Epithelial cell of esophagus (primary cell): ENCODE measurements at regions not wholly inside any gene's neighbourhood (a gene's known extent, or its start where the extent isn't known, plus 50 kb on each side); places are given as distances from the start of the nearest gene placed in this dataset.
A peak's percentile ranks its signal among the peaks of the same experiment; 100 is the strongest.
"Not testable (repeated sequence)": the region's sequence is repeated elsewhere in the genome, so short reads cannot be mapped to it uniquely, and the experiment has no call there.

Experiments used
- DNase-seq: peaks from one replicate; pipeline ENCODE4 v3.0.0; 2010; ENCODE audit warnings: low read depth
- H3K4me3 ChIP-seq: 2 replicates; pipeline ENCODE4 v1.5.1; 2011; ENCODE audit warnings: mild to moderate bottlenecking, low read length, control low read depth
- TF ChIP-seq, protein P1 (sequence below): IDR thresholded peaks from 2 replicates; pipeline ENCODE4 v1.5.1; 2011; ENCODE audit warnings: low read depth, mild to moderate bottlenecking, low read length, control low read depth, inconsistent platforms; ENCODE audit not compliant: insufficient read depth; ENCODE audit errors: missing control alignments

DNA sequence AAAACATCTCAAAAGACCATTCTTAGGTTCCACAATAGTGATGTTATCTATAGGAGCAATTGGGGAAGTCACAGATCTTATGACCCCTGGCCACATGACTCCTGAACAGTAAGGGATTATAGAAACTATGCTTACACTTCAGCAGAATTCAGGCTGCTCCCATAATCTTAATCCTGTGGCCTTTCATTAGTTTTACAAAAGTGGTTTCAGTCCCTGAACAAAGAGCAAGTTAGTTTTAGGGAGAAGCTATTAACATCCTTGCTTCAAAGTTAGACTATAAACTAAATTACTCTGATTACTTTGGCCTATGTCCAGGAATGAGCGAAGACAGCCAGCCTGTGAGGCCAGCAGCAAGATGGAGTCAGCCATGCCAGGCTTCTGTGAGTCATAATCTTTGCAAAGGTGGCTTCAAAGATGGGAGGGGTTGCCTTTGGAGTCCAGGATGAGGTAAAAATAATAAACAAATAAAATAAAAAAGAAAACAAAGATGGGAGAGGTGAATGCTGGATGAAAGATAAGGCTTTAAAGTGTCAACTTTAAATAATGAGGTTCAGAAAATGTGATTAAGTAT lies 168.7 kb upstream of the NDUFV2 start:
- TF ChIP-seq, protein P1, sequence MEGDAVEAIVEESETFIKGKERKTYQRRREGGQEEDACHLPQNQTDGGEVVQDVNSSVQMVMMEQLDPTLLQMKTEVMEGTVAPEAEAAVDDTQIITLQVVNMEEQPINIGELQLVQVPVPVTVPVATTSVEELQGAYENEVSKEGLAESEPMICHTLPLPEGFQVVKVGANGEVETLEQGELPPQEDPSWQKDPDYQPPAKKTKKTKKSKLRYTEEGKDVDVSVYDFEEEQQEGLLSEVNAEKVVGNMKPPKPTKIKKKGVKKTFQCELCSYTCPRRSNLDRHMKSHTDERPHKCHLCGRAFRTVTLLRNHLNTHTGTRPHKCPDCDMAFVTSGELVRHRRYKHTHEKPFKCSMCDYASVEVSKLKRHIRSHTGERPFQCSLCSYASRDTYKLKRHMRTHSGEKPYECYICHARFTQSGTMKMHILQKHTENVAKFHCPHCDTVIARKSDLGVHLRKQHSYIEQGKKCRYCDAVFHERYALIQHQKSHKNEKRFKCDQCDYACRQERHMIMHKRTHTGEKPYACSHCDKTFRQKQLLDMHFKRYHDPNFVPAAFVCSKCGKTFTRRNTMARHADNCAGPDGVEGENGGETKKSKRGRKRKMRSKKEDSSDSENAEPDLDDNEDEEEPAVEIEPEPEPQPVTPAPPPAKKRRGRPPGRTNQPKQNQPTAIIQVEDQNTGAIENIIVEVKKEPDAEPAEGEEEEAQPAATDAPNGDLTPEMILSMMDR = no peak
- no peak overlapping the region for H3K4me3 ChIP-seq
- no peak for DNase-seq

DNA sequence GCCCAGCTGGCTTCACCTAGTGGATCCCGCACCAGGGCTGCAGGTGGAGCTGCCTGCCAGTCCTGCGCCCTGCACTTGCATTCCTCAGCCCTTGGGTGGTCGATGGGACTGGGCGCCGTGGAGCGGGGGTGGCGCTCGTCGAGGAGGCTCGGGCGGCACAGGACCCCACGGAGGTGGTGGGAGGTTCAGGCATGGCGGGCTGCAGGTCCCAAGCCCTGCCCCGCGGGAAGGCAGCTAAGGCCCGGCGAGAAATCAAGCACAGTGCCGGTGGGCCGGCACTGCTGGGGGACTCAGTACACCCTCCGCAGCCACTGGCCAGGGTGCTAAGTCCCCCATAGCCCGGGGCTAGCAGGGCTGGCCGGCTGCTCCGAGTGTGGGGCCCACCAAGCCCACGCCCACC lies 167.2 kb upstream of the NDUFV2 start:
- not testable (repeated sequence) for DNase-seq, H3K4me3 ChIP-seq

DNA sequence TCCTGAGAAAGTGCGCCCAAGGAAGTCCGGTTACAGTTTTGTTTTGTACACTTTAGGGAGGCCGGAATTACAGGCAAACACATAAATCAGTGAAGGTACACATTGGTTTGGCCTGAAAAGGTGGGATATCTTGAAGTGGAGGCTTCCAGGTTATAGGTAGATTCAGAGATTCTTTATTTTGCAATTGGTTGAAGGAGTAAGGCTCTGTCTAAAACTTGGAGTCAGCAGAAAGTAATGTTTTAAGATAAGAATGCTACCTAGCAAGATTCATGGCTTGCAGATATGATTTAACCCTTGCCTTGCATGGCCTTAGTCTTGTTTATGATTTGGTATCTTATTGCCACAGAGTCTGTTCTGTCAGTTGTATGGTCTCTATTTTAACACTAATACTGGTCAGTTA lies 165.9 kb upstream of the NDUFV2 start:
- no peak overlapping the region for H3K4me3 ChIP-seq
- peak; percentile 19 for DNase-seq
- TF ChIP-seq, protein P1 = no peak

DNA sequence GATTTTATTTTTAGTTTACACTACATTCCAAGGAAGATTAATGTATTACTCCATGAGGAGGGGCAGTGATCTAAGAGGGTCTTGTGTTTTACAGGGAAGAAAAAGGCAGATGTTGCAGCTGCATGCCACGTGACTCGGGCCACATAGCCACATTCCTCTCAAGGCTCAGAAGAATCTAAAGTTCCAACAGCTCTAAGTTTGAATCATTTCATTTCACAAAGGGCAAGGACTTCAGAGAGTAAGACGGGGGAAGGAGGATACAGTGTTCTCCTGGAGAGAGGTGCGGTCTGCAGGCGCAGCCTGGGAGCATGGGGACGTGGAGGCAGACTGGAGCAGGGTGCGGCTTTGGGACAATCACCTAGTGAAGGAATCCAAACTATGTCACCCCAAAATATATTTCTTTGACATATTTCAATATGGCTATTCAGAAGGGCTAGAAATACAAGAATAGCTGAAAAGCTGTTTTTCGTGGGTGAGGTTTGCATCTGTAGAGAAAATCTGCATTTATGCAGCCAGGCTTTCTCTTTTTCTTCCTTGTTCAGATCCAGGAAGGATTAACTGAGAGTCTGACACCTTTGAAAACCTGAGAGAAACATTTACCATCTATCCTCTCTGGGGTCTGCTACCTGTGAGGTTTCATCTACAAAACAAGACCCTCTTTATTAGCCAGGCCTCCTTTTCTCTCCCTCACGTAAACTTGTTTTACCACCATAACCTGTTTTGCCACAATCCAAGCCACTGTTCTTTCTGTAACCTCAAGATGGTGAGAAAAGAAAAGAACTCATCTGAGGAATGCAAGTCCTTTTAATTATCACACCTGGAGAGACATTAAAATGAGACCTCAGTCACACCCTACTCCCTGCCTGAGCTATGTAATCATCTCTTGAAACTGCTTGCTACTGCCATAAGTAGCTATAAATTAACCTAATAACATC lies 165.1 kb upstream of the NDUFV2 start:
- no peak overlapping the region for H3K4me3 ChIP-seq
- TF ChIP-seq, protein P1 = no peak
- DNase-seq = peak; percentile 75

DNA sequence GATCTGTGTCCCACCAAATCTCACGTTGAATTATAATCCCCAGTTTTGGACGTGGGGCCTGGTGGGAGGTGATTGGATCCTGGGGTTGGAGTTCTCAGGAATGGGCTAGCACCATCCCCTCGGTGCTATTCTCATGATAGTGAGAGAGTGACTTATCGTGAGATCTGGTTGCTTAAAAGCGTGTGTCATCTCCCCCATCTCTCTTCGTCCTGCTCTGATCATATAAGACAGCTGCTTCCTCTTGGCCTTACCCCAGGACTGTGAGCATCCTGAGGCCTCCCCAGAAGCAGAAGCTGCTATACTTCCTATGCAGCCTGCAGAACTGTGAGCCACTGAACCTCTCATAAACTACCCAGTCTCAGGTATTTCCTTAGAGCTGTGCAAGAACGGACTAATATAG lies 163.7 kb upstream of the NDUFV2 start:
- TF ChIP-seq, protein P1 = no peak
- H3K4me3 ChIP-seq = no peak overlapping the region
- no peak for DNase-seq

DNA sequence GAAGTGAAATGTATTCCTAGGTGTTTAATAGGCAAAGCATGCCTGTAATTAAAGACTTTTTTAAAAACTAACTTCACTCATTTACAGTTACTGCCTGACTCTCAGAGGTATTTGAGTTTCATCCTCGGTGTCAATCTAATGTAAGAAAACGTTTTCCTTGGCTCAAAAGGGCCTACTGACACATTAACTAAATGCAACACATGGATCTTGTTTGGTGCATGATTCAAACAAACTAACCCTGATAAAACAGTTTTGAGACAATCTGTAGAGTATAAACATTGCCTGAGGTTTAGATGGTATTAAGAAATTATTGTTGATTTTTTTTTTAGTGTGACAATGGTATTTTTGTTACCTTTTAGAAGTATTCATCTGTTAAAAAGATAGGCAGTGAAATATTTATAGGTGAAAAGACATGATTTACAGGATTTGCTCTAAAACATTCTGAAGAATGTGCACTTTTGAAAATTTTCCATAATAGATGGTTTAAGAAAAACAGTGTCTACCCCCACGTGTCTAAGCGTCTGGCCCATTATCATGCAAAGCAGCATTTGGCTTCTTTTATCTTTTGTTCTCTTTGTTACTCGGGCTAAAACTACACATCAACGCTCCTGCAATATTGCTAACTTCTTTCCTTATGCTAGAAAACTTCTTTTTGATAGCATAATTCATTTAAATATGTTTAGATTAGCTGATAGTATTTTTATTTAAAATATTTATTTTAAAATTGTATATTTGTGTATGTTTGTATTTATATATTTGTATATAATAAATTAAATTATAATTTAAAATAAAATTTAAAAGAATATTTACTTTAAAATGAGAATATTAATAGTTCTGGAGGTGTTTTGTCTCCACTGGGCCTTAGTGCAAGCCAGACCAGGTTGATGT lies 160.2 kb upstream of the NDUFV2 start:
- H3K4me3 ChIP-seq = no peak overlapping the region
- no peak for DNase-seq
- TF ChIP-seq, protein P1 = no peak

DNA sequence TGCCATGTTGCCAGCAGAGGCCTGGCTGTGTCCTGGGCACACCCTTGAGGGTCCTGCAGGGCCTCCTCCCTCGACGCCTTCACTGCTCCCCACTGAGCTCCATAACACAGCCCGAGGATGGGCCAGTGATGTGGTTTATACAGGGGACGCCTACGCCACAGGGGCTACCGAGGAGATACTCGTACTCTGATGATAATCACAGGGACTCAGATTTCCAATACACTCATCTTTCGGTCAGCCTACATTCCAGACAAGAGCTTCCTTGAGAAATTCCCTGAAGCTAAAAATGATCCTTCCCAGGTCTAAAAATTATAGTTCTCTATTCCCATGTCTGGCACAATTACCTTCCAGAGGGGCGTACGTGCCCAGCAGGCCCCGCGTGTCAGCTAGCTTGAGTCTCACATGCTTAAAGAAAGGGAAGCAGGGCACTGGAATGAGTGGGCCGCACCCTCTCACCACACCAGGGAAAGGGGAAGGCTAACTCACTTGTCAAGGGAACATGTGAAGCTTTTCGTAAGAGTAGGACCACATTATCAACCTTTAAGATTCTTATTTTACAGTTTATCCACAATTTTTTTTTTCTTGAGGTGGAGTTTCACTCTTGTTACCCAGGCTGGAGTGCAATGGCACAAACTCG lies 159.5 kb upstream of the NDUFV2 start:
- DNase-seq = no peak
- H3K4me3 ChIP-seq = no peak overlapping the region
- TF ChIP-seq, protein P1 = no peak
